Activated CD8-positive, alpha-beta memory T cell treated with anti-CD3 and anti-CD28 coated beads, Interleukin-2, amount 10 ng/mL, durations not matched to agents 7 days and 5 days (primary cell): ENCODE measurements at regions not wholly inside any gene's neighbourhood (a gene's known extent, or its start where the extent isn't known, plus 50 kb on each side); places are given as distances from the start of the nearest gene placed in this dataset.
"Not testable (repeated sequence)": the region's sequence is repeated elsewhere in the genome, so short reads cannot be mapped to it uniquely, and the experiment has no call there.

Experiments used
- ATAC-seq: fragments of 150-1000 bp; cut with Tn5 transposase; one replicate; pipeline ENCODE4 v1.10.0; 2021; ENCODE audit warnings: moderate library complexity
- CTCF ChIA-PET: fragments of 350-600 bp; sonication (Branson Sonifier 250); formaldehyde crosslinking; loops from one replicate; lab custom pipeline; 2021; ENCODE audit warnings: antibody characterized with exemption; lab: Charles Lee
- DNase-seq: peaks from one replicate; pipeline ENCODE4 v3.0.0-alpha.2; 2020
- H3K27ac Mint-ChIP-seq: one replicate; pipeline ENCODE4 v1.8.0; 2021; ENCODE audit warnings: mild to moderate bottlenecking, mixed read lengths
- H3K27me3 Mint-ChIP-seq: one replicate; pipeline ENCODE4 v1.8.0; 2021; ENCODE audit warnings: mixed read lengths
- H3K36me3 Mint-ChIP-seq: one replicate; pipeline ENCODE4 v1.8.0; 2021; ENCODE audit warnings: mild to moderate bottlenecking, mixed read lengths
- H3K4me1 Mint-ChIP-seq: one replicate; pipeline ENCODE4 v1.8.0; 2021; ENCODE audit warnings: mixed read lengths
- H3K4me3 Mint-ChIP-seq: one replicate; pipeline ENCODE4 v1.8.0; 2021; ENCODE audit warnings: mild to moderate bottlenecking, moderate library complexity, mixed read lengths
- H3K9me3 Mint-ChIP-seq: one replicate; pipeline ENCODE4 v1.8.0; 2022; ENCODE audit warnings: low read depth, mixed read lengths

DNA sequence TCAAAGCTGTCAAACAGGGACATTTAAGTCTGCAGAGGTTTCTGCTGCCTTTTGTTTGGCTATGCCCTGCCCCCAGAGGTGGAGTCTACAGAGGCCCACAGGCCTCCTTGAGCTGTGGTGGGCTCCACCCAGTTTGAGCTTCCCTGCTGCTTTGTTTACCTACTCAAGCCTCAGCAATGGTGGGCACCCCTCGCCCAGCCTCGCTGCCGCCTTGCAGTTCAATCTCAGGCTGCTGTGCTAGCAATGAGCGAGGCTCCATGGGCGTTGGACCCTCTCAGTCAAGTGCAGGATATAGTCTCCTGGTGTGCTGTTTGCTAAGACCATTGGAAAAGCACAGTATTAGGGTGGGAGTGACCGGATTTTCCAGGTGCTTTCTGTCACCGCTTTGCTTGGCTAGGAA is 477.6 kb upstream of the IL12A start:
- H3K36me3 Mint-ChIP-seq, ATAC-seq, H3K4me1 Mint-ChIP-seq, DNase-seq, H3K27me3 Mint-ChIP-seq, H3K9me3 Mint-ChIP-seq, CTCF ChIA-PET, H3K27ac Mint-ChIP-seq, H3K4me3 Mint-ChIP-seq: not testable (repeated sequence)

DNA sequence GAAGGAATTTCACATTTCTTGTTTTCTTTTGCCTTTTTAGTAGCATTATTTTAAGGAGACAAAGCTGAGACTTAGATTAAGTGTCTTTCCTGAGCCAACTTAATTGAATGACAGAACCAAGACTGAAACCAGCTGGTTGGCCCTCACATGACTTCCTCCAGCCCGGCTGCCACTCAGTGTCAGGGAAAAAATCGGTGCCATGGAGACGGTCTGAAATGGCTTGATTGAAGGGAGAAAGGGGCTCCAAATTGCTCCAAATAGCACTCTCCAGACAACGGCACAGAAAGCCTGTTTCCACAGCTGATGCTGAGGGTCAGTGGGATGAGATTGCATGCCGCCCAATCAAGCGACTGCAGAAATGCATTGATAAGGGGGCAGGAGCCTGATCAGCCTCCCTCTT is 475.2 kb upstream of the IL12A start:
- Mint-ChIP-seq H3K27me3 (no peaks in the 10 kb centered on the region), H3K27ac (no peak overlapping the region), H3K36me3 (no peaks in the 10 kb centered on the region), H3K9me3 (no peaks in the 10 kb centered on the region), H3K4me3 (no peak overlapping the region), H3K4me1 (no peaks in the 10 kb centered on the region)
- CTCF ChIA-PET = no interaction called here
- ATAC-seq (no peak), DNase-seq (no peak)

- Mint-ChIP-seq H3K4me3 (no peak overlapping the region), H3K9me3 (no peaks in the 10 kb centered on the region), H3K4me1 (no peaks in the 10 kb centered on the region), H3K36me3 (no peaks in the 10 kb centered on the region), H3K27ac (no peak overlapping the region), H3K27me3 (no peaks in the 10 kb centered on the region)
- CTCF ChIA-PET = no interaction called here
- ATAC-seq (no peak), DNase-seq (no peak)
These were observed 474.7 kb upstream of the IL12A start for GRCh38 chr3:159513867-159514380.

DNA sequence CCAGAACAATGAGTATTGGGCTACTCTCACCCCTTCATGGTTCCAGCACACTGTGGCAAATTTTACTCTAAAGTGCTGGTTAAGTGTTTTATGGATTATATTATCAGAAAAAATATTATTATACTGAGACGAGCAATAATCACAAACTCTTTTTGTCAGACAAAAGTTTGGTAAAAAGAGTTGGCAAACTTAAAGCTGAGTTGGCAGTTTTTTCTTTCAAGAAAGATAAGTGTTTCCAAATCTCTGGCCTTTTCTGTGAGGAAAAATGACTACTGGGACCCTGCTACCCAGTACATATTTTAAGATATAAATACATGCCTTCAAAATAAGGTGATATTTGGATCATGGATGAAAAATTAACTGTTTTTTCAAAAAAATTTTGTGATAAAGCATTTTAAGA is 471.5 kb upstream of the IL12A start:
- CTCF ChIA-PET = no interaction called here
- ATAC-seq (no peak), DNase-seq (no peak)
- no peaks in the 10 kb centered on the region for H3K36me3 Mint-ChIP-seq
- H3K4me3 Mint-ChIP-seq = no peak overlapping the region
- no peaks in the 10 kb centered on the region for H3K9me3 Mint-ChIP-seq
- H3K4me1 Mint-ChIP-seq = no peaks in the 10 kb centered on the region
- no peak overlapping the region for H3K27ac Mint-ChIP-seq
- no peaks in the 10 kb centered on the region for H3K27me3 Mint-ChIP-seq

DNA sequence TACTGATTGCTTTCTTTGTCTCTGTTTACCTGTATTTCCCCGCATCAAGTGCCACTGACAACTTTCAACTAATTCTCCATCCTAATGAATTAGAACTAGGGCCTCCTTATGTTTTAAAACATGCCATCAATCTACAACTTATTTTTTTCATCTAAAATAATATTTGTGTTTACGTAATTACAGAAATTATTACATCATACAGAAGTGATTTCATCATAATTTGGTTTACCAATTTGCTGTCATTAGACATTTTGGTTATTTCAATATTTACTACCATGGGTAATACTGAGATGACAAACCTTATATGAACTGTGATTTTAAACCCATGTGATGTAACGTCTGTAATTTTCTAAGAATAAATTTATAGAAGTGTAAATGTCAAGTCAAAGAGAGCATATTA is 468.0 kb upstream of the IL12A start:
- DNase-seq = no peak
- no peaks in the 10 kb centered on the region for H3K9me3 Mint-ChIP-seq
- H3K4me3 Mint-ChIP-seq = no peak overlapping the region
- no peaks in the 10 kb centered on the region for H3K4me1 Mint-ChIP-seq
- H3K36me3 Mint-ChIP-seq = no peaks in the 10 kb centered on the region
- no peaks in the 10 kb centered on the region for H3K27me3 Mint-ChIP-seq
- no peak overlapping the region for H3K27ac Mint-ChIP-seq
- CTCF ChIA-PET = no interaction called here
- no peak for ATAC-seq

GRCh38 chr3:159522276-159522675 is 466.4 kb upstream of the IL12A start:
- H3K27ac Mint-ChIP-seq = no peak overlapping the region
- H3K4me3 Mint-ChIP-seq = no peak overlapping the region
- H3K36me3 Mint-ChIP-seq = no peaks in the 10 kb centered on the region
- H3K9me3 Mint-ChIP-seq = no peaks in the 10 kb centered on the region
- CTCF ChIA-PET = no interaction called here
- ATAC-seq = no peak
- no peak for DNase-seq
- H3K27me3 Mint-ChIP-seq = no peaks in the 10 kb centered on the region
- H3K4me1 Mint-ChIP-seq = no peaks in the 10 kb centered on the region

DNA sequence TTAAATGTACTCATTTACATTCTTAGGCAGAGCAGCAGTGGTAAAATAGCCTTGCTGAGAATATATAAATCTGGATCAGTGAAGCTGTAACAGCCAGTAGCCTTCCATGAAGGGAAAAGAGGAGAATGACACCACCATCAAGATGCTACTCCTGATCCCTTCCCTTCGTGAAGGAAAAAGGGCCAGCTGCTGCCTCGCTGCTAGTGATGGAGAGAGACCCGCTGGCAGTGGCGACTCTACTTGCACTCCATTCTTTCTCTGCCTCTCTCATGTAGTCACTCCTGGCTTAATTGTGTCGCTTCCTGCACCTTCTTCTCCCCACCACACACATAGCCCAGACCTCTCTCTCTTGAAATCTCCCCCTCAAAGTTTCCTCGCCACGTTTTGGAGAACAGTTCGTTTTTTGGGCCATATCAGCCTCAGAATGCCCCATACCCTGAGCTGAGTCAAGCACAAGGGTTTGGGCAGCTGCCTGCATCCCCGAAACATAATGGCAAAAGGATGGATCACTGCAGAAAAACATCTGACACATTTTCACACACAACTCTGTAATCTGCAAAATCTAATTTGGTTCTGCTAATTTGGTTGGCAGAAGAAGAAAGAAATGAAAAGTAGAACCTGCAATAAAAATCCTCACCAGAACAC is 460.3 kb upstream of the IL12A start:
- Mint-ChIP-seq H3K4me1 (no peaks in the 10 kb centered on the region), H3K27ac (no peak overlapping the region), H3K4me3 (no peak overlapping the region), H3K9me3 (no peaks in the 10 kb centered on the region), H3K36me3 (no peaks in the 10 kb centered on the region), H3K27me3 (no peaks in the 10 kb centered on the region)
- CTCF ChIA-PET = no interaction called here
- DNase-seq (no peak), ATAC-seq (no peak)

GRCh38 chr3:159532577-159532976 is 456.1 kb upstream of the IL12A start:
- CTCF ChIA-PET = no interaction called here
- no peaks in the 10 kb centered on the region for H3K4me1 Mint-ChIP-seq

DNA sequence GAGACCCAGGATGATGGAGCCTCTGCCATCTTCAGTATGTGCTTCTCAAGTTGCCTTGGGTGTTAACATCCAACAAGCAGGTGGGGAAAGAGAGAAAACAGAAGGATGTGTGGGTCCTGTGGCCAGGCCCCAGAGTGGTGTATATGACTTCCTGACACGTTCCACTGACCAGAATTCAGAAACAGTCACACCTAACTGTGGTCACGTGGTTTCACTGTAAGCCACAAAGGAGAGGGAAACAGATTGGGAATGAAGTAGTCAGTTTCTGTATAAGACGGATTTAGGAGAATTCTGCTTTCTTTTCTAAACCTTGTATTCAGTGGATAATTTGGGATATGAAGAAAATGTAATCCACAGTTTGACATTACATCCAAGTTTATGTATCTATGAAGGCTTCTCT is 454.1 kb upstream of the IL12A start:
- no peaks in the 10 kb centered on the region for H3K4me1 Mint-ChIP-seq
- no peak overlapping the region for H3K27ac Mint-ChIP-seq
- no peaks in the 10 kb centered on the region for H3K27me3 Mint-ChIP-seq
- DNase-seq (no peak), ATAC-seq (no peak)
- H3K9me3 Mint-ChIP-seq = no peaks in the 10 kb centered on the region
- H3K36me3 Mint-ChIP-seq = no peaks in the 10 kb centered on the region
- CTCF ChIA-PET = no interaction called here
- no peak overlapping the region for H3K4me3 Mint-ChIP-seq

More at GRCh38 chr3:159532577-159532976, 456.1 kb upstream of the IL12A start:
- DNase-seq (no peak), ATAC-seq (no peak)
- no peaks in the 10 kb centered on the region for H3K9me3 Mint-ChIP-seq
- no peaks in the 10 kb centered on the region for H3K36me3 Mint-ChIP-seq
- H3K27me3 Mint-ChIP-seq = no peaks in the 10 kb centered on the region
- H3K4me3 Mint-ChIP-seq = no peak overlapping the region
- no peak overlapping the region for H3K27ac Mint-ChIP-seq

GRCh38 chr3:159536876-159537275 is 451.8 kb upstream of the IL12A start:
- H3K4me1 Mint-ChIP-seq = no peaks in the 10 kb centered on the region
- H3K27me3 Mint-ChIP-seq = no peaks in the 10 kb centered on the region
- DNase-seq (no peak), ATAC-seq (no peak)
- no peak overlapping the region for H3K27ac Mint-ChIP-seq
- CTCF ChIA-PET = no interaction called here
- no peaks in the 10 kb centered on the region for H3K9me3 Mint-ChIP-seq
- no peaks in the 10 kb centered on the region for H3K36me3 Mint-ChIP-seq
- no peak overlapping the region for H3K4me3 Mint-ChIP-seq

DNA sequence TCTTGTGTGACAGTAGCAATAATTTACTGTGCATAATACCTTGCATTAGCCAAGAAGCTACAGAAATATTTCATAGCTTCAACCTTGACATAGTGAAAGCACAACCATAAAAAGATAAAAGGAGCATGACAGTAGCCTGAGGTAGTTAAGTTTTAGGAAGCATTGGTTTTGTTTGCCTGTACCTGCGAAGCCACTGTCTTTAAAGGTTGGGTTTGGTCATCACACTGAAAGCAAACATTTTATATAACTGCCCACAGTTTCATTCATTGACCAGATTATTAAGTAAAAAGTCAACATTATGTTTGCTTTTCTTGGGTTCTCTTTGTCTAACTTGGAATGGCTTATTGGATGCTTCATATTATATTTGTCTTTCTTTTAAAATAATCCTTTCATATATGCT is 450.1 kb upstream of the IL12A start:
- CTCF ChIA-PET = no interaction called here
- Mint-ChIP-seq H3K4me3 (no peak overlapping the region), H3K4me1 (no peaks in the 10 kb centered on the region), H3K9me3 (no peaks in the 10 kb centered on the region), H3K27me3 (no peaks in the 10 kb centered on the region), H3K27ac (no peak overlapping the region), H3K36me3 (no peaks in the 10 kb centered on the region)
- ATAC-seq (no peak), DNase-seq (no peak)

GRCh38 chr3:159540882-159541495 is 447.6 kb upstream of the IL12A start:
- Mint-ChIP-seq H3K27ac (no peak overlapping the region), H3K36me3 (no peaks in the 10 kb centered on the region), H3K4me1 (no peaks in the 10 kb centered on the region), H3K9me3 (no peaks in the 10 kb centered on the region), H3K4me3 (no peak overlapping the region), H3K27me3 (no peaks in the 10 kb centered on the region)
- ATAC-seq (no peak), DNase-seq (no peak)
- CTCF ChIA-PET = no interaction called here

DNA sequence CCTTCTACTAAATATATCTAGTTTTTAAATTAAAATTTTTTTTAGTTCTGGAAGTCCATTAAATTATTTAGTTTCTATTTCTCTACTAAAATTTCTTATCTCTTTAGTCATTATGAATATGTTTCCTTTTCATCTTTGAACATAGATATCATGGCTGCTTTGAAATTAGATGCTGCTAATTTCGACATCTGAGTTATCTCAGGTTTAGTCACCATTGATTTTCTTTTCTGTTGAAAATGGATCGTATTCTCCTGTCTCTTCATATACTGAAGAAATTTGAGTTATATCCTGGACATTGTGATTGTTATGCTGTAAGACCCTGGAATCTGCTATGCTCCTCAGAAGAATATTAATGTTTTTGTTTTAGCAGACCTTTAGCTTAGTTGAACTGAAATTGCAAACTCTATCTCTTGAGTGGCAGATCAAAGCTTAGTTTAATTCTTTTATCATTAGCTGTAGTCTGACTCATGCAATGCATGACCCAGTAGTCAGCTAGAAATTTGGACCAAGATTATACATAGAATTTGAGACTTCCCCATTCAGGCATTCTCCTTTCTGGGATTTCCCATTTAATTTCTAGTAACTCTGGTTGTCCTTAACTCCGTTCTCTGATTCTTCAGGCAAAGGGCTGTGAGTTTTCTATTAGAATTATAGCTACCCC is 439.8 kb upstream of the IL12A start:
- no peak overlapping the region for H3K4me3 Mint-ChIP-seq
- H3K27ac Mint-ChIP-seq = no peak overlapping the region
- H3K36me3 Mint-ChIP-seq = no peaks in the 10 kb centered on the region
- ATAC-seq (no peak), DNase-seq (no peak)
- H3K27me3 Mint-ChIP-seq = no peaks in the 10 kb centered on the region
- H3K4me1 Mint-ChIP-seq = no peaks in the 10 kb centered on the region
- CTCF ChIA-PET = no interaction called here
- no peaks in the 10 kb centered on the region for H3K9me3 Mint-ChIP-seq

DNA sequence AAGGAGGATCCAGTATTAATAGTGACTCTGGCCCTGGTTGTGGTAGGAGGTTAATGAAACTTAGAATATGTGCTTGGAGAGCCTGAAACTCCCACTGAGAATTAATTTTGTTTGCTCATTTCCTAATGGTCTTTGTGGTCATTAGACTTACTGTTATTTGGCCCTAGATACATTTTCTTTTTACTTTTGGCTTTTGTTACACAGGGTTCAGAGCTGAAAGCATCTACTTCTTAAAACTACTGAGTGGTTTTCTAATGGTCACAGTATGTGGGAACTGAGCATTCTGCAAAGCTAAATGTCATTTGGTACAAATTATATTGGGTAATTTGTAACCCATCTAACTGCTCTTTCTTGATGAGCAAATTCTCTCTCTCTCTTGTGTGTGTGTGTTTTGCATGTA is 433.4 kb upstream of the IL12A start:
- no peak overlapping the region for H3K4me3 Mint-ChIP-seq
- no peaks in the 10 kb centered on the region for H3K27me3 Mint-ChIP-seq
- no peaks in the 10 kb centered on the region for H3K9me3 Mint-ChIP-seq
- CTCF ChIA-PET = no interaction called here
- DNase-seq (no peak), ATAC-seq (no peak)
- H3K4me1 Mint-ChIP-seq = no peaks in the 10 kb centered on the region
- H3K27ac Mint-ChIP-seq = no peak overlapping the region
- no peaks in the 10 kb centered on the region for H3K36me3 Mint-ChIP-seq
